Mesenchymal stem cell (in vitro differentiated cells and primary cell): ENCODE measurements at regions not wholly inside any gene's neighbourhood (a gene's known extent, or its start where the extent isn't known, plus 50 kb on each side); places are given as distances from the start of the nearest gene placed in this dataset.
A peak's percentile ranks its signal among the peaks of the same experiment; 100 is the strongest.

Experiments
- DNase-seq: peaks from one replicate; pipeline ENCODE4 v3.0.0-alpha.2; 2013
- H2AFZ ChIP-seq: one replicate; pipeline ENCODE4 v1.6.1; 2013; ENCODE audit warnings: low read depth, mild to moderate bottlenecking, control low read depth, inconsistent platforms, low read length, moderate library complexity
- H2AK5ac ChIP-seq: 2 replicates; pipeline ENCODE4 v1.6.1; 2013; ENCODE audit warnings: low read length, moderate library complexity, mild to moderate bottlenecking, inconsistent platforms; ENCODE audit not compliant: severe bottlenecking
- H2BK120ac ChIP-seq: one replicate; pipeline ENCODE4 v1.6.1; 2013; ENCODE audit warnings: low read depth, mild to moderate bottlenecking, inconsistent platforms, low read length, moderate library complexity
- H2BK12ac ChIP-seq, 2 experiments: one replicate each; pipeline ENCODE4 v1.6.1; 2013; ENCODE audit warnings: inconsistent platforms in 2 of 2, low read length in 2 of 2, mild to moderate bottlenecking in 2 of 2, moderate library complexity in 2 of 2, control low read depth in 1 of 2
- H2BK15ac ChIP-seq: one replicate; pipeline ENCODE4 v1.6.1; 2013; ENCODE audit warnings: mild to moderate bottlenecking, low read depth, inconsistent platforms; ENCODE audit not compliant: poor library complexity, severe bottlenecking
- H2BK5ac ChIP-seq: 2 replicates; pipeline ENCODE4 v1.6.1; 2013; ENCODE audit warnings: low read depth, mild to moderate bottlenecking, low read length, control low read depth, inconsistent platforms; ENCODE audit not compliant: poor library complexity, severe bottlenecking
- H3K14ac ChIP-seq, 2 experiments: one replicate each; pipeline ENCODE4 v1.6.1; 2013; ENCODE audit warnings: inconsistent platforms in 2 of 2, low read length in 2 of 2, control low read depth in 1 of 2, mild to moderate bottlenecking in 1 of 2, moderate library complexity in 1 of 2
- H3K18ac ChIP-seq, 2 experiments: one replicate each; pipeline ENCODE4 v1.6.1; 2013; ENCODE audit warnings: inconsistent platforms in 2 of 2, low read length in 2 of 2, control low read depth in 1 of 2, low read depth in 1 of 2, mild to moderate bottlenecking in 1 of 2
- H3K23ac ChIP-seq, 2 experiments: one replicate each; pipeline ENCODE4 v1.6.1; 2013; ENCODE audit warnings: inconsistent platforms in 2 of 2, low read length in 2 of 2, mild to moderate bottlenecking in 2 of 2, moderate library complexity in 2 of 2, control low read depth in 1 of 2
- H3K27ac ChIP-seq: 2 replicates; pipeline ENCODE4 v1.5.1; 2013; ENCODE audit warnings: mild to moderate bottlenecking, moderate library complexity, low read length, control low read depth, inconsistent platforms; ENCODE audit not compliant: poor library complexity, severe bottlenecking
- H3K27me3 ChIP-seq, 2 experiments: 2 replicates each; pipeline versions ENCODE4 v1.6.1 to v1.7.0; 2013; ENCODE audit warnings: low read length in 2 of 2, mild to moderate bottlenecking in 2 of 2, moderate library complexity in 2 of 2, control low read depth in 1 of 2, inconsistent platforms in 1 of 2; ENCODE audit not compliant: control insufficient read depth in 1 of 2, insufficient read depth in 1 of 2
- H3K36me3 ChIP-seq, 2 experiments: 2 replicates each; pipeline versions ENCODE4 v1.6.1 to v1.7.0; 2013; ENCODE audit warnings: low read length in 2 of 2, control low read depth in 1 of 2, inconsistent platforms in 1 of 2, low read depth in 1 of 2, mild to moderate bottlenecking in 1 of 2; ENCODE audit not compliant: insufficient read depth in 2 of 2, control insufficient read depth in 1 of 2
- H3K4ac ChIP-seq, 2 experiments: one replicate each; pipeline ENCODE4 v1.6.1; 2013; ENCODE audit warnings: inconsistent platforms in 2 of 2, low read length in 2 of 2, mild to moderate bottlenecking in 2 of 2, moderate library complexity in 2 of 2, control low read depth in 1 of 2, low read depth in 1 of 2
- H3K4me1 ChIP-seq: 2 replicates; pipeline ENCODE4 v1.6.1; 2013; ENCODE audit warnings: low read depth, low read length, control low read depth; ENCODE audit not compliant: control insufficient read depth, insufficient read depth
- H3K4me2 ChIP-seq: 2 replicates; pipeline ENCODE4 v1.6.1; 2013; ENCODE audit warnings: low read length, mild to moderate bottlenecking, inconsistent platforms; ENCODE audit not compliant: poor library complexity, severe bottlenecking
- H3K4me3 ChIP-seq, 2 experiments: 2 replicates each; pipeline versions ENCODE4 v1.5.1 to v1.7.0; 2013; ENCODE audit warnings: low read length in 2 of 2, mild to moderate bottlenecking in 2 of 2, control low read depth in 1 of 2, low read depth in 1 of 2; ENCODE audit not compliant: insufficient read depth in 1 of 2
- H3K79me1 ChIP-seq: replicated peaks from 2 replicates; pipeline ENCODE4 v1.6.1; 2013; ENCODE audit warnings: mild to moderate bottlenecking, control low read depth, low read length, inconsistent platforms; ENCODE audit not compliant: poor library complexity, severe bottlenecking
- H3K9ac ChIP-seq: 2 replicates; pipeline ENCODE4 v1.7.0; 2013; ENCODE audit warnings: mild to moderate bottlenecking, low read length, moderate library complexity
- H3K9me3 ChIP-seq: 2 replicates; pipeline ENCODE4 v1.7.0; 2013; ENCODE audit warnings: mild to moderate bottlenecking, low read length; ENCODE audit not compliant: control insufficient read depth
- H4K8ac ChIP-seq: one replicate; pipeline ENCODE4 v1.6.1; 2013; ENCODE audit warnings: inconsistent platforms, mild to moderate bottlenecking, low read length, moderate library complexity
- H4K91ac ChIP-seq: one replicate; pipeline ENCODE4 v1.6.1; 2013; ENCODE audit warnings: mild to moderate bottlenecking, low read length, inconsistent platforms
- WGBS: methylation state at CpG from one replicate; pipeline ENCODE4 v1.1.7; 2013; ENCODE audit warnings: mixed read lengths; 5-methylcytosine and 5-hydroxymethylcytosine counted together

DNA sequence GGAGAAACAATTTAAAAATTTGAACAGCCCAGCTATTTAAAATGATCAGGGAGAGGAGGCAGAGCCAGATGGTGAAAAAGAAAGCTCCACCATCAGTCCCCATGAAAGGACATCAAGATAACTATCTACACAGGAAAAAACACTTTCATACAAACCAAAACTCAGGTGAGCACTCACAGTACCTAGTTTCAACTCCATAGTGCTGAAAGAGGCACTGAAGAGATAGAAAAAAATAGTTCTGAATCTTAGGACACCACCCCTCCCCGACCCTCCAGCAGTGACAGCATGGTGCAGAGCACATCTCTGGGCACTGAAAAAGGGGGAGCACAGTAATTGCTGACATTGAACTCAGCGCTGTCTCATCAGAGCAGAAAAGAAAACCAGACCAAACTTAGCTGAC, 732.9 kb downstream of the CETN3 start:
- peak overlapping the region; percentile 27 for H4K91ac ChIP-seq
- H3K4me1 ChIP-seq, result no peaks in the 10 kb centered on the region
- no peak overlapping the region for H3K27ac ChIP-seq
- no peak overlapping the region for H3K18ac ChIP-seq
- DNase-seq, result no peak
- no peak overlapping the region for H2BK5ac ChIP-seq
- H2AFZ ChIP-seq, result no peak overlapping the region
- H3K14ac ChIP-seq, result no peak overlapping the region
- H4K8ac ChIP-seq, result no peak overlapping the region
- no peak overlapping the region for H3K4ac ChIP-seq
- no peak overlapping the region for H2BK12ac ChIP-seq
- no peak overlapping the region for H2AK5ac ChIP-seq
- no peak overlapping the region for H3K9ac ChIP-seq
- no peak overlapping the region for H2BK120ac ChIP-seq
- H2BK15ac ChIP-seq, result no peak overlapping the region
- no peaks in the 10 kb centered on the region for H3K79me1 ChIP-seq
- no peaks in the 10 kb centered on the region for H3K36me3 ChIP-seq
- H3K27me3 ChIP-seq, result no peaks in the 10 kb centered on the region
- WGBS, result 77% methylated on average over 2 of the region's 2 CpGs
- H3K4me3 ChIP-seq, result no peak overlapping the region
- no peaks in the 10 kb centered on the region for H3K9me3 ChIP-seq
- H3K23ac ChIP-seq, result no peak overlapping the region
- H3K4me2 ChIP-seq, result no peak overlapping the region

- Histone ChIP-seq H3K79me1 (no peaks in the 10 kb centered on the region), H2BK15ac (no peak overlapping the region), H3K4me1 (no peaks in the 10 kb centered on the region), H3K4me3 (no peak overlapping the region), H3K4me2 (no peak overlapping the region), H3K27ac (no peak overlapping the region), H2BK5ac (no peak overlapping the region), H2BK12ac (no peak overlapping the region), H2BK120ac (no peak overlapping the region), H3K14ac (no peak overlapping the region), H3K4ac (no peak overlapping the region), H2AK5ac (no peak overlapping the region), H3K23ac (no peak overlapping the region), H3K27me3 (no peaks in the 10 kb centered on the region), H3K18ac (no peak overlapping the region), H3K9me3 (no peaks in the 10 kb centered on the region), H4K8ac (no peak overlapping the region), H4K91ac (no peak overlapping the region), H3K36me3 (no peaks in the 10 kb centered on the region), H3K9ac (no peak overlapping the region), H2AFZ (no peak overlapping the region)
- WGBS, result no CpG with 5 or more reads among the region's 1 CpG
- no peak for DNase-seq
Observed at GRCh38 chr5:89673019-89673418, 736.5 kb downstream of the CETN3 start.

DNA sequence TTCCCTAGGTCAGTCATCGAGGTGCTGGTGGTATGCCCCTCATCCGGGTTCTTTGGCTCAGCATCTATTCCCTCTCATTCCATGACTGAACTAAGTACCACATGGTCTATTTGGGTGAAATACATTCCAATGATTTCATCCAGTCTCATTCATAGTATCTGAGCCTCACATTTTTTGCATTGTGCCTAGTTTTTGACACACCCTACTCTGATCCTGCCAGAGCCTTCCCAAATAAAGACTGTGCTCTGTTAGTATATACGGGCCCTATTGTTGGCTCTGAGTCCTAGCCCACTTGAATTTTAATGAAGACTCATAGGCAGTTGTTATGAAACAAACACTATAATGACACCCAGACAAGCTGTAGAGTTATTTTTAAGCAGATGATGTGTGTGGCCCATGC, 740.7 kb downstream of the CETN3 start:
- WGBS, result 96% methylated on average over 2 of the region's 3 CpGs
- H3K9me3 ChIP-seq, result no peaks in the 10 kb centered on the region
- H3K4me3 ChIP-seq, result no peak overlapping the region
- no peak overlapping the region for H3K27ac ChIP-seq
- H3K9ac ChIP-seq, result no peak overlapping the region
- no peak overlapping the region for H2AFZ ChIP-seq
- H2BK15ac ChIP-seq, result no peak overlapping the region
- no peak for DNase-seq
- no peak overlapping the region for H3K4ac ChIP-seq
- no peak overlapping the region for H2BK120ac ChIP-seq
- no peak overlapping the region for H4K8ac ChIP-seq
- no peak overlapping the region for H4K91ac ChIP-seq
- H3K79me1 ChIP-seq, result no peaks in the 10 kb centered on the region
- no peak overlapping the region for H2BK5ac ChIP-seq
- H2BK12ac ChIP-seq, result no peak overlapping the region
- no peak overlapping the region for H3K18ac ChIP-seq
- no peak overlapping the region for H3K4me2 ChIP-seq
- no peak overlapping the region for H3K23ac ChIP-seq
- no peaks in the 10 kb centered on the region for H3K4me1 ChIP-seq
- no peaks in the 10 kb centered on the region for H3K27me3 ChIP-seq
- no peak overlapping the region for H3K14ac ChIP-seq
- no peak overlapping the region for H2AK5ac ChIP-seq
- H3K36me3 ChIP-seq, result no peaks in the 10 kb centered on the region

DNA sequence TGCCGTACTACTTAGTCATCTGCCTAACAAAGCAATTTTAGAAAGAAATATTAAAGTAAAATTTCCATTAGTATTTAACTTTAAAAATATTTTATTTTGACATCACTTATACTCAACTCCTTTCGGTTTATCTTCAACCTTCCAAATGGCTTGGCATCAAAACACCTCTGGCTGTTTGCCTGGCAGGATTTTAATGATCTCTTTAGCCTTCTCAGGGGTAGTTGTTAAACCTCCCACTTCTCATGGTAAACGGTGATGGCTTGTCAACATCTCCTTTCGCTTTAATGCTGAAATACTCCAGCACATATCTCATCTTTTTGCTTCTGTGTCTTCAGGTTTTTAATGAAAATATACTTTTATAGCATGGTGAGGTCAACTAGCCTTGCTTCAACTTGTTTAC, 747.1 kb downstream of the CETN3 start:
- Histone ChIP-seq H3K4me3 (no peak overlapping the region), H3K27ac (no peak overlapping the region)

More for the DNA sequence above, 747.1 kb downstream of the CETN3 start:
- 94% methylated on average over 1 of the region's 4 CpGs for WGBS
- Histone ChIP-seq H3K36me3 (no peaks in the 10 kb centered on the region), H3K79me1 (no peaks in the 10 kb centered on the region), H2BK5ac (no peak overlapping the region), H3K9ac (no peak overlapping the region), H4K8ac (no peak overlapping the region), H3K27me3 (no peaks in the 10 kb centered on the region), H2BK12ac (no peak overlapping the region), H3K4ac (no peak overlapping the region), H3K23ac (no peak overlapping the region), H2AK5ac (no peak overlapping the region), H2BK120ac (no peak overlapping the region), H3K9me3 (no peaks in the 10 kb centered on the region), H4K91ac (no peak overlapping the region), H3K4me1 (no peaks in the 10 kb centered on the region), H2AFZ (no peak overlapping the region), H2BK15ac (no peak overlapping the region), H3K4me2 (no peak overlapping the region), H3K18ac (no peak overlapping the region), H3K14ac (no peak overlapping the region)
- DNase-seq, result no peak
